GM21447 (cell line): ENCODE measurements at regions not wholly inside any gene's neighbourhood (a gene's known extent, or its start where the extent isn't known, plus 50 kb on each side); places are given as distances from the start of the nearest gene placed in this dataset.

Experiments used
- ATAC-seq: cut with Tn5 transposase; IDR thresholded peaks from one replicate; pipeline ENCODE4 v1.9.1; 2021; ENCODE audit not compliant: unreplicated experiment

GRCh38 chr22:48451891-48452290 lies 1375.8 kb downstream of the BRD1 start:
- no peak for ATAC-seq

GRCh38 chr22:48450188-48450825 lies 1377.4 kb downstream of the BRD1 start:
- no peak for ATAC-seq

GRCh38 chr22:48449466-48450187 lies 1378.0 kb downstream of the BRD1 start:
- no peak for ATAC-seq

GRCh38 chr22:48448821-48449220 lies 1378.9 kb downstream of the BRD1 start:
- no peak for ATAC-seq

GRCh38 chr22:48445113-48445827 lies 1382.4 kb downstream of the BRD1 start:
- no peak for ATAC-seq

GRCh38 chr22:48444320-48445112 lies 1383.2 kb downstream of the BRD1 start:
- ATAC-seq, result peak; percentile 80

- ATAC-seq, result no peak
Observed at GRCh38 chr22:48443680-48444079, 1384.0 kb downstream of the BRD1 start.

- ATAC-seq, result no peak
Observed at GRCh38 chr22:48442663-48443062, 1385.0 kb downstream of the BRD1 start.

- ATAC-seq, result no peak
Observed at GRCh38 chr22:48441553-48441850, 1386.2 kb downstream of the BRD1 start.

GRCh38 chr22:48440673-48441552 lies 1386.8 kb downstream of the BRD1 start:
- ATAC-seq, result no peak

- ATAC-seq, result no peak
Observed at GRCh38 chr22:48440176-48440575, 1387.5 kb downstream of the BRD1 start.

- ATAC-seq, result no peak
Observed at GRCh38 chr22:48439560-48440135, 1388.0 kb downstream of the BRD1 start.

- ATAC-seq, result no peak
Observed at GRCh38 chr22:48438800-48439559, 1388.7 kb downstream of the BRD1 start.

- ATAC-seq, result no peak
Observed at GRCh38 chr22:48438096-48438495, 1389.6 kb downstream of the BRD1 start.

GRCh38 chr22:48436201-48436931 lies 1391.3 kb downstream of the BRD1 start:
- no peak for ATAC-seq

- ATAC-seq, result no peak
Observed at GRCh38 chr22:48434868-48435250, 1392.8 kb downstream of the BRD1 start.

- no peak for ATAC-seq
Observed at GRCh38 chr22:48434156-48434867, 1393.4 kb downstream of the BRD1 start.

- no peak for ATAC-seq
Observed at GRCh38 chr22:48433647-48434046, 1394.0 kb downstream of the BRD1 start.
